ENCODE measurements at regions not wholly inside any gene's neighbourhood (a gene's known extent, or its start where the extent isn't known, plus 50 kb on each side); places are given as distances from the start of the nearest gene placed in this dataset.
"Not testable (repeated sequence)": the region's sequence is repeated elsewhere in the genome, so short reads cannot be mapped to it uniquely, and the experiment has no call there.

DNA sequence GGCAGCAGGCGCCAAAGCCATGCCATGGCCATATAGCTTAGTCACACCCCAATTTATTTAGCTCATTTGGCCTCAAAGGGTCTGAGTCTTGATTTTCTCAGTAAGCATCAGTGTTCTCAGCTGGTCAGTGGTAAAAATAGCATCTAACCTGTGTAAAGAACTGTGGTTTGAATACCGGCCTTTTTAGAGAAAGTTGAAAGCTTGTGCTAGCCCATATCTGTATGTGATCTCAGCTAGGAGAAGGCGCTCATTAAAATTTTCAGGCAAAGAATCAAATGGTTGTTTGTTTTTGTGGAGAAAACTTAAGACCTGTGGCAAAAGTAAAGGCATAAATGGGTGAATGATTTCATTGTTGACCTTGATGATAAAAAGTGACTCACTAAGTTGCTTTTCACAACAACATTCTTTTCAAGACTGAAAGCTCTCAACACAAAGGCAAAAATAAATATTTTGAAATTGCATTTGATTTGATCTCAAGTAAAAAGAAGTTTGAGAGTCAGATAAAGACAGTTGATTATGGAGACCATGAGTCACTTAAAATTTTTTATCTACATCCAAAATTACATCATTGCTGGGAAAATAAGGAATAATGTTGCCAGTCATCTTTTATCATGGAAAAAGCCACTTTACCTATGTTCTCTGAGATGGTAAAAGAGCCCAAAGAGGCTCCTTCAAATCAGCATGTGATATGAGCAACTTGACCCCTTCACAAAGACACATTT, 128.5 kb upstream of the RGS6 start:
- TF ChIP-seq CTCF (IDR thresholded peaks at IDR 0.05; ENCODE audit: extremely low read depth, insufficient read depth, missing control alignments) = no peak
- DNase-seq (ENCODE audit: low spot score) = no peak
- in situ Hi-C loops (cut with MboI; ENCODE audit: low pct_unique_long_range_greater_than_20kb, low sequenced_read_pairs, unreplicated experiment) = no loop called here

DNA sequence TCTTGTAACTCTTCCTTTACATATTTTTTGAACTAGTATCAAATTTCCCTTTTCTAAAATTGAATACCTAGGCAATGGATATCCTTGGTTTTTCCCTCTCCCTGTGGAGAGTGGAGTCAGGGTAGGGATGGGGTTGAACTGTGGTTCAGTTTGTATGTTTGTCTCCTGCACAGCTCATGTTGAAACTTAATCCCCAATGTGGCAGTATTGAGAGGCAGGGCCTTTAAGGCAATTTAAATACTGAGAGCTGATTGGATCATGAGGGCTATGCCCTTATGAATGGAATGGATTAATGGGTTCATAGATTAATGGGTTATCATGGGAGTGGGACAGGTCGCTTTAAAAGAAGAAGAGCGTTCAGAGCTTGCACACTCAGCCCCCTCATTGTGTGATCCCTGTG, 127.2 kb upstream of the RGS6 start:
- in situ Hi-C loops (cut with MboI; ENCODE audit: low pct_unique_long_range_greater_than_20kb, low sequenced_read_pairs, unreplicated experiment) = no loop called here
- no peak for TF ChIP-seq CTCF (IDR thresholded peaks at IDR 0.05; ENCODE audit: extremely low read depth, insufficient read depth, missing control alignments)
- no peak for DNase-seq (ENCODE audit: low spot score)

DNA sequence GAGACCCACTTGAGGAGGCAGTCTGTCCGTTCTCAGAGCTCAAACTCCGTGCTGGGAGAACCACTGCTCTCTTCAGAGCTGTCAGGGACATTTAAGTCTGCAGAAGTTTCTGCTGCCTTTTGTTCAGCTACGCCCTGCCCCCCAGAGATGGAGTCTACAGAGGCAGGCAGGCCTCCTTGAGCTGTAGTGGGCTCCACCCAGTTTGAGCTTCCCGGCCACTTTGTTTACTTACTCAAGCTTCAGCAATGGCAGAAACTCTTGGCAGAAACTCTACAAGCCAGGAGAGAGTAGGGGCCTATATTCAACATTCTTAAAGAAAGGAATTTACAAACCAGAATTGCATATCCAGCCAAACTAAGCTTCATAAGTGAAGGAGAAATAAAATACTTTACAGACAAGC, 125.2 kb upstream of the RGS6 start:
- DNase-seq (ENCODE audit: low spot score); in situ Hi-C loops (cut with MboI; ENCODE audit: low pct_unique_long_range_greater_than_20kb, low sequenced_read_pairs, unreplicated experiment): not testable (repeated sequence)

- DNase-seq (ENCODE audit: low spot score); in situ Hi-C loops (cut with MboI; ENCODE audit: low pct_unique_long_range_greater_than_20kb, low sequenced_read_pairs, unreplicated experiment): not testable (repeated sequence)
Observed at GRCh38 chr14:71810800-71811199, 121.4 kb upstream of the RGS6 start.

DNA sequence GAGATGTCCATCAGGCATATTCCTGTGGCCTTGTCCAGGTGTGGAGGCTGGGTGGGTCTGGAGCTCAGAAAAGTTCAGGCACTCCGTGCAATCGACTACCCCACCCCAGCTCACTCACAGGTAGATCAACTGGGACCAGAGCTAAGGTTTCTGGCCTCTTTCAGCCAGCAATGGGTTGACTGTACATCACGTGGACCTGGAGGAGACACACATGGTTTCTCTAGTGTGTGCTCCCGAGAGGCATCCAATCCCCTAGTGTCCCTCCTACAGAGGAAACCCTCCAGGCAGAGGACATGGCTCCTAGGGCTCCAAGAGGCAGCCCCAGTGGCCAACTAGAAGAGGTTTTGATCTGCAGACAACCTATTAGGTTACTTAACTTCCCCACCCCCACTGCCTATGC, 119.5 kb upstream of the RGS6 start:
- in situ Hi-C loops (cut with MboI; ENCODE audit: low pct_unique_long_range_greater_than_20kb, low sequenced_read_pairs, unreplicated experiment) = no loop called here
- no peak for DNase-seq (ENCODE audit: low spot score)
- no peak for TF ChIP-seq CTCF (IDR thresholded peaks at IDR 0.05; ENCODE audit: extremely low read depth, insufficient read depth, missing control alignments)

GRCh38 chr14:71815110-71815509, 117.1 kb upstream of the RGS6 start:
- no peak for TF ChIP-seq CTCF (IDR thresholded peaks at IDR 0.05; ENCODE audit: extremely low read depth, insufficient read depth, missing control alignments)
- in situ Hi-C loops (cut with MboI; ENCODE audit: low pct_unique_long_range_greater_than_20kb, low sequenced_read_pairs, unreplicated experiment) = no loop called here
- no peak for DNase-seq (ENCODE audit: low spot score)

GRCh38 chr14:71824816-71825215, 107.4 kb upstream of the RGS6 start:
- DNase-seq (ENCODE audit: low spot score) = no peak
- no peak for TF ChIP-seq CTCF (IDR thresholded peaks at IDR 0.05; ENCODE audit: extremely low read depth, insufficient read depth, missing control alignments)
- in situ Hi-C loops (cut with MboI; ENCODE audit: low pct_unique_long_range_greater_than_20kb, low sequenced_read_pairs, unreplicated experiment) = no loop called here

GRCh38 chr14:71833476-71833875, 98.8 kb upstream of the RGS6 start:
- TF ChIP-seq CTCF (IDR thresholded peaks at IDR 0.05; ENCODE audit: extremely low read depth, insufficient read depth, missing control alignments) = no peak
- in situ Hi-C loops (cut with MboI; ENCODE audit: low pct_unique_long_range_greater_than_20kb, low sequenced_read_pairs, unreplicated experiment) = no loop called here
- no peak for DNase-seq (ENCODE audit: low spot score)
